HG03565 (cell line): ENCODE measurements at regions not wholly inside any gene's neighbourhood (a gene's known extent, or its start where the extent isn't known, plus 50 kb on each side); places are given as distances from the start of the nearest gene placed in this dataset.

Source experiments
- ATAC-seq: cut with Tn5 transposase; IDR thresholded peaks from one replicate; pipeline ENCODE4 v1.9.1; 2021; ENCODE audit warnings: mild to moderate bottlenecking, moderate library complexity; ENCODE audit not compliant: unreplicated experiment

DNA sequence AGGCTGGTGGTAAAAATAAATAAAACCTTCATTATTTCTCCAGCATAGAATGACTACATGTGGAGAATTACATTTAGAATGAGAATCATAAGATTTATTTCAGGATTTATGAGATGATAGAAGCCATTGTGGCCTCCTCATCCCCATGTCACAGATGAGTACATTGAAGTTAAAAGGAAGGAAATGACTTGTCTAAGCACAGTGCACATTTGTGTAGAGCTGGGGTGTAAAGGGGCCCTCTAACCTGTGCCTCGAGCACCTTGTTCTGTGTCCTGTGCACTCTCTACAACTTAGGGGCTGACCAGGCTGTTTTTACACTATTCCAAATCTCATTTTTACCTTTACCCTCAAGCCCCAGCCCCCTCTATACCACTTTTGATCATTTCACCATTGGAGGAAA lies 179.4 kb downstream of the RHOU start:
- no peak for ATAC-seq

DNA sequence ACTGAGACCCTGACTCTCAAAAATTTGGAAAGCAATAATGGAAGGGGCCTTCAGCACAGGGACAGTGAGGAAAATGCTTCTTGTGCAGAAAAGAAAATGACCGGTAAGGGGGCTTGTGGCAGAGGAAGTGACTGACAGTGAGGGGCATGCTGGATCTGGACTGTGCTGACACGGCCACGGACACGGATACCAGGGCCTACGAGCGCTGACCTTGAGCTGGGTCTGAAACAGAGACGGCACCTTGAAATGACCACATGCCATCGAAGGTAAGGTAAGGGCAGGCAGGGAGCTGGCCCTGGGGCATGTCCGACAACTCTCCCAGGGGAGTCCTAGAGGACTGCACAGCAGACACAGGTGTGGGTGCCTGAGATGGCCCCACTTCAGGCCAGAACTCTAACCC lies 182.1 kb downstream of the RHOU start:
- no peak for ATAC-seq

DNA sequence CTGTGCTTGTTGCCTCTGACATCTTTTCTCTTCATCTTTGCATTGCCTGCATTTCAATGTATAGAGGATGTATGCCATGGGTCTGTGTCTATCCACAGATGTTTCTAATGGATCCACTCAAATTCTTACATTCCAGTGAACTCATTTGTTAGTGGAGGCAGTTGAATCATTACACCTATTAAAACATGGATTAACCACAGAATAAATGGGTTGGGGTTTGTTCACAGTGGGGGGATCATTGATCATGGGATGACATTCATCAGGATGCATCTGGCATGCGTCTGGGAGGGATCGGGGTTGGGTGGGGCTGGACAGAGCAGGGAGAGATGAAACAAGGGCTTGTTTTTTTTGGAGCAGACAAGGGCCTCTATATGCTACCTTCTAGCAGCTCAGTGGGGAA lies 182.5 kb downstream of the RHOU start:
- no peak for ATAC-seq

DNA sequence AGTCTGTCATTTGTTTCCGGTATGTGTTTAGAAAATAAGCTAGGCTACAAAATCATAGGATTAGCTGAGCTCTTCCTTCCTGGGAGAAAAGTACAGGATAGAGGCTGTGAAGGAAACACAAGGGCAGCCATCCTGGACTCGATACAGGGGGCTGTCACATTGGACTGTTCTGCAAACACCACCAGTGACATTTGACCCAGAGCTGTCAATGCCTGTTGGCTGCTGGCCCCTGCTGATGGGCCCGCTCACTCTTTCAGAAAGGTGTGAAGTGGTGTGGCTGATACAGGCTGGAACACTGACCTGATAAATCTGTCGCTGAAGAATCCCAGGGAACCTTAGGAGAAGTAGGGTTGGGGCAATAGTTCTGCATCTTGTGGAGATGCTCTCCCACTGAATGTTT lies 183.1 kb downstream of the RHOU start:
- no peak for ATAC-seq

DNA sequence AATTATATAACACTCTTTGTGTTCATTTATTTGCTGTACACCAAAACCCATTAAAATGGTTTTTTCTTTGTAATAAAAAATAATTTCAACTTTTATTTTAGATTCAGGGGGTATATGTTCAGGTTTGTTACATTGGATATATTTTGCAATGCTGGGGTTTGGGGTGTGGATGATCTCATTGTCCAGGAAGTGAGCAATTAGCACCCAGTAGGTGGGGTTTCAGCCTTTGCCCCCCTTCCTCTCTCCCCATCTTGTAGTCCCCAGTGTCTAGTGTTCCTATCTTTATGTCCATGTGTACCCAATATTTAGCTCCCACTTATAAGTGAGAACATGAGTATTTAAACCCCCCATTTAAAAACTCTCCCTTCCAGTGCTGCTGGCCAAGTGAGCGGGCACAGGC lies 184.6 kb downstream of the RHOU start:
- no peak for ATAC-seq

DNA sequence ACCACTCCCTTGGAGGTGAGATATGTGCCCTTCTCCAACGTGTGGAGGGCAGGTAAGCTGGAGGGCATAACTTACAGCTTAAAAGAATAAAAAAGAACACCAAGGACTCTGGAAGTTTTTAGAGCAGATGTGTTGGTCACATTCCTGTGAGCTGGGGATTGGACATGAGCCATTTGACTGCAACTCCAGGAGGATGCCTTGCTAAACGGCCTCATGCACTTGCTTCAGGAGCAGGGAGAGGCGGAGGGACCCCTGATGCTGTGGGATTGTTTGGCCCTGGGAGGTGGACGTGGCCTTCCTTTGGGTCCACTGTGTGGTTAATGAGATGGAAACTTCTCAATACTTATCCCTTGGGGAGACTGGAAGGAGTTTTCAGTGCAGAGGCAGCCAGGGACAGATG lies 185.6 kb downstream of the RHOU start:
- no peak for ATAC-seq

DNA sequence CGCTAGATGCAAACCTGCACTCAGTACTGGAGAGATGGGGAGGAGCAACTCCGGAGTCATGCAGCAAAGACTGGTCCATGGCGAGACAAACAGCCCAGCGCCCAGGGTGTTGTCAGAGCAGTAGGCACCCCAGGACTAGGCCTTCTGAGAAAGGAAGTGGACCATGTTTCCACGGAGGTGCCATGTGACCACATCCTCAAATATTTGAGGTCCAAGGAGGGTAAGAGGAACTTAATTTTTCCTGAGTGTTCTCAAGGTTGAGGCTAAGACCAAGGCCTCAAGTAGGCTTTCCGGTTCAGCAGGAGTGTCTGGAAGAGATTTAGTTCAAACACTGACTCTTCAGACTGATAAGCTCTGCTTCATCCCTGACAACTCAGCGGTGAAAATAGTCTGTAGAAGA lies 186.2 kb downstream of the RHOU start:
- no peak for ATAC-seq

DNA sequence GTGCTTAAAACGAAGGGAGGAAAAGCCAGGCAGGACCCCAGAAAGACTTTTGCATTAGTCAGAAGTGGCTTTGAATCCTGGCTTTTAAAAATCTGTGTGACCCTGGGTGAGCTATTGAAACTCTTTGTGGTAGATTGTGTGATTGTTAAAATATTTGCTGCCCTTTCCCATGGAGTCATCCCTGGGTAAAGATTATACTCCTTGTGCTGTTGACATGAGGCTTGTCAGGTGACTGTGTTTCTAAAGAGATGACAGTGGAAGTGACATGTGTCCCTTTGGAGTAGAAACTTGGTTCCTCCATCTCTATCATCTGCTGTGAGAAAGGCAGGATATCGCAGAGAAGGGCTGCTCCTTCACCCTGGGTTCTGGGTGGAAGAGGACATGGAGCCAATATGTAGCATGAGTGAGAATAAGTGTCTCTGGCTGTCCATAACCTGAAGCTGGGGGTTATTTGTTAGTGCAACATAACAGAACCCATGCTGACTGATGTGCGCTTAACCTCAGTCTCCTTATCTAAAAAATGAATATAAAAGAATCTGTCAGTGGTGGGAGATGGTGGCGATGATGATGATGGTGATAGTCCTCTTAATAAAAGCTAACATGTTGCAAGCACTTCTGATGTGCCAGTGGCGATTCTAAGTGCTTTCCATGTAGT lies 187.6 kb downstream of the RHOU start:
- ATAC-seq = no peak

DNA sequence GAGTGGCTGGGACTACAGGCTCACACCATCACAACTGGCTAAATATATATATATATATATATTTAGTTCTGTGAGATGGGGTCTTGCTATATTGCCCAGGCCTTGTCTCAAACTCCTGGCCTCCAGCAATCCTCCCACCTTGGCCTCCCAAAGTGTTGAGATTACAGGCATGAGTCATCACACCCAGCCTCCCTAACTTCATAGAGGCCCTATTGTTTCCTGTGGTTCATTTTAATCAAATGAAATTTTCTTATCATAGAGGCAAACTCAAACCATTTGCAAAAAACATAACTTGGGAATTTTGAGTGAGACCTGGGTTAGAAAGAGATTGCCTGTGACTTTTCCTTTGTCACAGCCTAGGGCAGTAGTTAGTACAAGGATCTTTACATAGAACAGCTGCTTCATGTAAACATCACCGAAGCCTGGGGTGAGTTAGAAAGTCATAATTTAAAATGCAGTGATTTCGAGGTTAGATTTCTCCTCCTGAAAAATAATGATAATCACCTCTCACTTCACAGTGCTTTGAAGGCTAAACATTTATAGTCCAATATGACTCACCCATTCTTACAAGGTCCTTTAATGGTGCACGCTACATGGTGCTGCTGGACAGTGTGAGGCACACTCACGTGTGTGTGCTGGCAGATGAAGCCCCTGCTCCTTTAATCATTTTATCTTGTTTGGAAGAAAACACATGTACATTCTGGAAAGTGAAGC lies 188.9 kb downstream of the RHOU start:
- no peak for ATAC-seq

DNA sequence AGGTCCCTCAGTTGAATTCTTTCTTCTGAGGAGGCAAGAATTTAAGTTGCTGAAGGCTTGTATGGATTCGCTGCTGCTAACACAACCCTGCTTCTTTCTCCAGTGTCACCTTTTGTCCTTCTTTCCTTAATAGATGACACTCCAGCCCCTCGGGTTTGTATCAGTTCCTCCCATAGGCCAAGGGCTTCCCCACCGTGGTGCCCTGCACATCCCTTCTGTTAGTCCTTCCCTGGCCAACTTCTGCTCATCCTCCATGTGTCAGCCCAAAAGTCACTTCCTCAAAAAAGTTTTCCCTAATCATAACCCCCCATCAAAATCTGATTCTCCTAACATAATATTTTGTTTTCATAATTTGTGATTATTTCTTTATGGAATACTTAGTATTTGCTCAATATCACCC lies 190.4 kb downstream of the RHOU start:
- no peak for ATAC-seq

DNA sequence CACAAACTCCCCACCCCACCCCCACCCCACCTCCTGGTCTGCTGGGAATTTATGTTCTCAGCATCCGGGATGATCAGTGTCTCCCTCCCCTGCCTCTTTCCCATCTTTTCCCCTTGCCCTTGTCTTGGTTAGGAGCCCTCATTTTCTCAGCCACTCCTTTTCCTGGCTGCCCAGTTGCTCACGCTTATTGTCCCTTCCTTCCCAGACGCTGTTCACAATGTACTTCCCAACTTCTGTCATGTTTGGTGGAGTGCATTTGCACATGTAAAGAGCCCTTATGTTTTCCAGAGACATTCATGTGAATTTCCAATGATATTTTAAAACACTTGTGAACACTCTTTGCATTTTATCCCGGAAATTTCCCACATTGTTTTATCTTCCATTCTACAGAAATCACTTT lies 192.1 kb downstream of the RHOU start:
- ATAC-seq = no peak

DNA sequence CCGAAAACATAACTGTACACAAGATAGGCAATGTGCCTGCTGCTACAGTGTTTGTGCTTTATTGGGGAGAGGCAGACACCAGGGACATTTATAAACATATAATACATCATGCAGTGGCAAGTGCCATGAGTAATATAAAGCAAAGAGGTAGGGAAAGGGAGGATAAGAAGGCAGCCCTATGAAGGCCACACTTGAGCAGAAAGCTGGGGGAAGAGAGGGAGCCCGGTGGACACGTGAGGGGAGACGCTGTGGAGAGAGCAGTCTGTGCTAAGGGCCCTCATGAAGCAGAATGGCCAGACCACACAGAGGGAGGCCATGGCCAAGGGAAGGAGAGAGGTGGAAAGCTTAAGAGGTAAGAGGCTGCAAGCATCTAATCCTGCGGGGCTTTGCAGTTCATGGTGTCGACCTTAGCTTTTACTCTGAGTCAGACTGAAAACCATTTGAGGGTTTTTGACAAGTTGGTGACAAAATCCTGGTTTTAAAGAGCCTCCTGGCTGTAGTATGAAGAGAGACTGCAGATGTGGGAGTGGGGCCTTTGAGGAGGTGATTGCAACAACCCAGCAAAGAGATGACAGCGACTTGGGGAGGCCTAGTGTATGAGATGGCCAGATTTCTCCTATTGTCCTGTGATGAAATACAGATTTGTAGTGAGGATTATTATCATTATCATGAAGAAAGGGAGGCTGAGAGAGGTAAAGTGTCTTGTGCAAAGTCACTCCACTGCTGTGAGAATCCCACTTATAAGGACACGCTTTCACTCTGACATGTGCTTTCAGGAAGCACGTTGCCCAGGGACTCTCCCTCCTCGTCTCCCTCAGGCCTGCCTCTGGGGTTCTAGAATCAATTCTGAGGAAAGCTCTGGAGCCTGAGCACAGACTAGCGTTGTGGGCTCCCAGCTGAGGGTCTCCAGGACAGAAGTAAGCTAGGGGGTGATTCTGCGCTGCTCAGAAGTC lies 192.9 kb downstream of the RHOU start:
- ATAC-seq = peak; percentile 61

DNA sequence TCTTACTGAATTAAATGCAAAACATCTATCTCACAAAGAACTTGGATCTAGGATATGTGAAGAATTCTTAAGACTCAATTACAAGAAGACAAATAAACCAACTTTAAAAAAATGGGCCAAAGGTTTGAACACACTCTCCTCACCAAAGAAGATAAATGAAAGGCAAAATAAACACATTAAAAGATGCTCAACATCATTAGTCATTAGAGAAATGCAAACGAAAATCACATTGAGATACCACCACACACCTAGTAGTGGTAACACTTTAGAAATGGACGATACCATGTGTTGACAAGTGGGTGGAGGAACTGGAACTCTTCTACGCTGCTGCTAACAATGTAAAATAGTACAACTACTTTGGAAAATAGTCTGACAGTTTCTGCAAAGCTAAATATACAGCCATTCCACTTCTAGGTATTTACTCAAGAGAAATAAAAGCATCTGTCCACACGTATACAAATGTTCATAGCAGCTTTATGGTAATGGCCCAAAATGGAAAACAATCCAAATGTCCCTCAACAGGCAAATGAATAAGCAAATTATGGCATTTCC lies 194.3 kb downstream of the RHOU start:
- no peak for ATAC-seq

DNA sequence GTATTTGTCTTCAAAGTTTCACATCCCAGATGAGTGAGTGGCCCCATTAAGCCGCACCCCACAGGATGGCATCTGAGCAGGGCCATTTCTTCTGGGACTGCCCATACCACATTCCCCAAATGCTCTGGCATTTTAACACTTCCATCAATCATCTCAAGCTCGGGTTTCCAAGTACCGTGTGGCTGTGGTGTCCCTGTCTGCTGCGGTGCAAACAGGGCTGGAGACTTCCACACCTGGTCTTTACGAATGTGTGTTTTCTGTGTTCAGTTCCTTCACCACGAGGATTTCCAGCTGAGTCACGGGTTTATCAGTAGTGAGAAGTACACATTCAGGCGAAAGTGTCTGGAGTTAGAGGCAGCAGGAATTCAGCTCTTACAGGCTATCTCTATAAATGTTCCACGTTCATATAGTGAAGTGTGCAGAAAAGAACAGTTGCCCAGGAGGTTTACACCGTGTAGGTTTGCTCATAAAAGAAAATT lies 195.2 kb downstream of the RHOU start:
- no peak for ATAC-seq

DNA sequence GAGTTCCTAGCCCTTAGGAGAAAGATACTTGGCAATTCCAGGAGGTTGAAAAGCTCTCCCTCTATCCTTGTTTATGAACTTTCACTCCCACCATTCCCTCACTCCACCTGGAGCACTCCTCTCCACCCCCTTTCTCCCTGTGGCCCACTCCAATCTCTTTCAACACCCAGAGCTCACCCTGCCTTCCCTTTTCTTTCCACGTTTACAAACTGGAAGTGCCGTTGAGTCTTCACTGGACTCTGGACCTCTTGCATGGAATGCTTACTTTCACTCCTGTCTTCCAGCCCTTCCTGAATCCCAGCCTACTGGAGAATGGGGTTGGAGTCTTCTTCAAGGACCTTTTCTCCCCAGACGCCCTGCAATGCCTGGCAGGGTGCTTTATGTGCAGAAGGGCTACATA lies 198.5 kb downstream of the RHOU start:
- no peak for ATAC-seq

DNA sequence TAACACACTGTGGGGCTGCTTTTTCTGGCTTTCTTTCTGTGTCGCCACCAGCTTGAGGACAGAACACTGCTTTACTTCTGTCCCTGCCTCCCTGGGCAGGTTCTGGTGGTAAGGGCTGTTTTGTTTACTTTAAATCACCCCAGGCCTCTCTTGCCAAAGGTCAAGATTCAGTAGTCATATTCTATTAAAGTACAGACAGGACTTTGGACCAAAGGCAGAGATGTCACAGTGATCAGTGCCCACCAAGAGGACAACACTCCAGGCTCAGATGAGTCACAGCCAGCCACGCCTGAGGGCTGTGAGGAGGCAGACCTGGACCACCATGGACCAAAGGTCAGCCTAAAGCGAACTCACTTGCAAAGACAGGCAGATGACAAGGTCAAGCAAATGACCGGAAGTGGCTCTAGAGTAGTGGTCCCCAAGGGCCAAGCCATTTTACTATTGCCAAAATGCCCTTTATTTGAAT lies 200.0 kb downstream of the RHOU start:
- no peak for ATAC-seq

DNA sequence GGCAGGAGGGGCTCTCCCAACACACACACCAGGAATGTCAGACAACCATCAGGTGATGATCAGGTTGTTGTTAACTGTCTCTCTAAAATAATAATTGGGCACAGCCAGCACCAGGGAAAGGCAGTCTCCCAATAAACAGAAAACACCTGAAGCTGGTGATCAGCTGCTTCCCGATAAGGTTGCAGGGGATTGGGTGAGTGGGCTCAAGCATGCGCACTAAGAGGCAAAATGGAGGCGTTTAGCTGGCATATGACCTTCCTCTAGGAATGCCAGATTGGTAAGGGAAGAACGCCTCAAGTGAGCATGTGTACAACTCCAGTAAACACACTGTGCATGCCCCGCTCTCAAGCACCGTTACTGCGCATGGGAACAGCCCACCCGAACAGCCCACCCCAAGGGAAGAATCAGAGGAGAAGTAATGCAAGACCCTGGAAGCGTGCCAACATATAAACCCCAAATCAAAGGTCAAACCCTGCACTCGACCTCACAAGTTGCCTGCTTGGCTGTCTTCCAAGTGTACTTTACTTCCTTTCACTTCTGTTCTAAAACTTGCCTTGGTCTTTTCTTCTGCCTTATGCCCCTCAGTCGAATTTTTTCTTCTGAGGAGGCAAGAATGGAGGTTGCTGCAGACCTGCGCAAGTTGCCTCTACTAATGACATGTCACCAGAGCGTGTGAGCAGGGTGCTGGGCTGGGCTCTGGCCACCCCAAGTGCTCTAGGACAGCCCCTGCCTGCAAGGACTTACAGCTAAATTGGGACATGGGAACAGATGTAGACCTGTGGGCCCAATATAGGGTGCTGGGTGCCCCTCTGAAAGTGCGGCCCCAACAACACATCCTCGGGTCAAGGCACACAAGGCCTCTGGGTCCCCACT lies 200.8 kb downstream of the RHOU start:
- ATAC-seq = no peak

DNA sequence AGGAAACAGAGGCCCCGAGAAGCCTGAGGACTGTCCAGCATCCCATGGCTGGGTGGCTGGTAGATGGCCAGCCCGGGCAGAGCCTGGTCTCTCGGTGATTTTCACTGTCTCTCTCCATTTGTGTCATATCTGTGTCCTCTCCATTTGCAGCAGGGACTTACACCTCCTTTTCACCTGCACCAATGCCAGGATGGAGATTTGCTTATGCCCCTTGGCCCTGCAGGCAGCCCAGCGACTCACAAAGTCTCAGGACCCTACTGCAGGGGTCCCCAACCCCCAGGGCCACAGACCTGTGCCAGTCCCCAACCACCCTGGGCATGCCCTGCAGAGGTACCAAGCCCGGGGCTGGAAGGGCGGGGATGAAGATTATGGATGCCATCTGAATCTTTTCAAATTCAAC lies 201.6 kb downstream of the RHOU start:
- no peak for ATAC-seq

DNA sequence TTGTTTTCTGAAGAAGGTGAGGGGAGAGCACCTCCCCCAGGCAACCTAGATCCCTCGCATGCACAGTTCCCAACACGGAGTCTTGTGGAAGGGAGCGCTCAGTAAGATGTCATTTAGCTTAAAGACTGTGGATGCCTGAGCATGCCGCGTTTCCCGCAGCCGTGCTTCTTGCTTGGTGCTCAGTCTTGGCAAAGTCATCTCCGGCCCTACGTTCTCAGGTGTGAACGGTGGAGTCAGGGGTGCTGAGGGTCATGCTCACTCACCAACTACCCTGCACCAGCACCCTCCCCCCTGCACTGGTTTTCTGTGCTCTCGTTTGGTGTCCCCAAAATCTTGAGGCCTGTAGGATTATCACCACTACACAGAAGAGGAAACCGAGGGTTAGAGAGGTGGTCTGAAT lies 202.1 kb downstream of the RHOU start:
- no peak for ATAC-seq

DNA sequence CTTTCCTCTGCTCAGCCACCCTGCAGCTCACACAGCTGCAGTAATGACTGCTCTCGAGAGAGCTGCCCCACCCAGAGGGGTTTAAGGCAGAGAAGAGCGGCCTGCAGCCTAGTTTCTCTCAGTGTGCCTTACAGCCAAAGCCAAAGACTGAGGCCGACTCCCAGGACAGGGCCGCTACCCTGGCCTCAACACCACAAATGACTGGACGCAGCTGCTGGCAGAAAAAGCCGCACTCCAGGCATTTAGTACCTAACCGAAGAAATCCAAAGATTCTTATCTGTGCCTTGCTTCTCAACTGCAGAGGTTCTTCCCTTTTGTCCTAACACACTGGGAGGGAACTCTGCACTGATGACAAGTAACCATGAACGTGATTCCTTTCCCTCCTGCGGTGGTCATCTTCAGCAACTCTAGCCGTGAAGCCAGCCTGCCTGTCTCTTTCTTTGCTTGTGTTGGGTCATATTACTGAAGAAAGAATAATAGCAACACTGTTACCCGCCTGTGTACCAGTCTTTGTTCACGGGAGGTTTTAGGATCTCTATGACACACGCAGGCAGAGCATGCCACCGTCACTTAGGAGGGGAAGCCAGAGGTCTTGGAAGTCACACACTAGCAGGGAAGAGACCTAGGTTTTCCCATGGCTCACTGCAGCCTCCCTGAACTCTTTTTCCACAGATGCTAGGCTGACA lies 202.7 kb downstream of the RHOU start:
- ATAC-seq = no peak
